Uterus (tissue), 3 donors: ENCODE measurements at regions not wholly inside any gene's neighbourhood (a gene's known extent, or its start where the extent isn't known, plus 50 kb on each side); places are given as distances from the start of the nearest gene placed in this dataset.
A peak's percentile ranks its signal among the peaks of the same experiment; 100 is the strongest.
"Not testable (repeated sequence)": the region's sequence is repeated elsewhere in the genome, so short reads cannot be mapped to it uniquely, and the experiment has no call there.

Experiments
- DNase-seq, 2 donors: peaks; one replicate each; pipeline ENCODE4 v3.0.0-alpha.2; 2019 to 2020
- H3K27ac ChIP-seq, 2 donors: fragments of 200-600 bp; sonication (generic); 1 replicate in 1 of 2; 2 replicates in 1 of 2; pipeline ENCODE4 v1.5.1; 2016 to 2018
- H3K27me3 ChIP-seq, 2 donors: fragments of 200-600 bp; sonication (generic); one replicate each; pipeline ENCODE4 v1.5.1; 2018 to 2019; ENCODE audit warnings: control low read depth in 1 of 2
- H3K36me3 ChIP-seq, 2 donors: fragments of 200-600 bp; sonication (generic); one replicate each; pipeline ENCODE4 v1.5.1; 2019; ENCODE audit warnings: control low read depth in 1 of 2
- H3K4me1 ChIP-seq, 2 donors: fragments of 200-600 bp; sonication (generic); one replicate each; pipeline ENCODE4 v1.5.1; 2018 to 2019; ENCODE audit warnings: control low read depth in 1 of 2
- H3K4me3 ChIP-seq, 2 donors: fragments of 200-600 bp; sonication (generic); 1 replicate in 1 of 2; 2 replicates in 1 of 2; pipeline ENCODE4 v1.5.1; 2018 to 2019; ENCODE audit warnings: mild to moderate bottlenecking in 1 of 2
- H3K9me3 ChIP-seq, 2 donors: fragments of 200-600 bp; sonication (generic); one replicate each; pipeline ENCODE4 v1.5.1; 2019; ENCODE audit warnings: control low read depth in 1 of 2
- CTCF ChIP-seq, 4 experiments: fragments of 200-600 bp in 2 of 4; fragments of 450-650 bp in 2 of 4; sonication (generic) in 2 of 4; IDR thresholded peaks; one replicate each; pipeline ENCODE4 v1.5.1; 2016 to 2019; ENCODE audit warnings: antibody characterized with exemption in 4 of 4, mild to moderate bottlenecking in 2 of 4, moderate library complexity in 1 of 4
- POLR2A ChIP-seq, 2 donors: fragments of 450-650 bp; IDR thresholded peaks; one replicate each; pipeline ENCODE4 v1.6.1; 2016; ENCODE audit warnings: antibody characterized with exemption in 2 of 2, mild to moderate bottlenecking in 1 of 2, moderate library complexity in 1 of 2
- intact Hi-C: fragments of 100-400 bp; cut with DNase I; formaldehyde crosslinking; loops from one replicate; pipeline ENCODE4 v1.15.1; 2023; ENCODE audit warnings: low total_unique reads
- donor health status: DM: yes; HTN: yes; CAD: no.

DNA sequence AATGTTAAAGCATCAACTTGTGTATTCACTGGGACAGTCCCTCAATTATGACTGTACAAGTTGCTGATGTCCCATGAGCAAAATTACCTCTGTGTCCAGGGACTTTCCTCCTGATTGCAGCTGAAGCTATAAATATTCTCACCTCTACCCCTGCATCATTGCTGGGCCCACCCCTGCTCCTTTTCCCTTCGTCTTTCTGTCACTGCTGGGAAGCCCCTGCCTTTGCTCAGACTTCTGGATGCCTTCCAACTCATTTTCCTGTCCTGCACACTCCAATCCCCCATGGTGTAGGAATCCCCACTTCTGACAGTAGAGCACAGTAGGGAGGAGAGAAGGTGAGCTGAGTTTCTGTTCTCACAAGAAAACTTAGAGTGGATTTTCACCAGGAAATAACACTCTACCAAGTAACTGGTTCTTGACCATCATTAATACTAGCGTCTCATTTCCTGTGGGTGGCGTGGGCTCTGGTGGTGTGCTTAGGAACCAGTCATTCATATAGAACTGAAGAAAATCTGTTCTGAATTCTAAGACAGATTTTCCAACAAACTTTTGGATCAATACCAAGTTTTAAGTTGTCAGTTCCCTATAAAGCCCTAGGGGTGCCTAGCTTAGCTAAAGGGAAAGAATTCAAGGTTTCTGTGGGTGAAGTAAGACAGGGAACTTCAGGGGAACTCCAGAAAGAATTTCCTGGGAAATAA lies 136.2 kb upstream of the MED14 start:
- no peak overlapping the region for H3K27ac ChIP-seq
- H3K4me1 ChIP-seq: no peaks in the 10 kb centered on the region
- TF ChIP-seq POLR2A (IDR thresholded peaks at IDR 0.05): no peak
- no peak for TF ChIP-seq CTCF (IDR thresholded peaks at IDR 0.05)
- H3K4me3 ChIP-seq: no peak overlapping the region
- intact Hi-C loops: no loop called here
- no peaks in the 10 kb centered on the region for H3K27me3 ChIP-seq
- no peaks in the 10 kb centered on the region for H3K36me3 ChIP-seq
- H3K9me3 ChIP-seq: no peaks in the 10 kb centered on the region
- no peak for DNase-seq

GRCh38 chrX:40872351-40872750 lies 137.0 kb upstream of the MED14 start:
- Histone ChIP-seq H3K36me3 (no peaks in the 10 kb centered on the region), H3K27ac (no peak overlapping the region), H3K9me3 (no peaks in the 10 kb centered on the region), H3K4me3 (no peak overlapping the region), H3K4me1 (no peaks in the 10 kb centered on the region), H3K27me3 (no peaks in the 10 kb centered on the region)
- no peak for DNase-seq
- no peak for TF ChIP-seq POLR2A (IDR thresholded peaks at IDR 0.05)
- no peak for TF ChIP-seq CTCF (IDR thresholded peaks at IDR 0.05)
- intact Hi-C loops: no loop called here

GRCh38 chrX:40875476-40875875 lies 140.1 kb upstream of the MED14 start:
- intact Hi-C loops: no loop called here
- no peaks in the 10 kb centered on the region for H3K9me3 ChIP-seq
- TF ChIP-seq POLR2A (IDR thresholded peaks at IDR 0.05) (no peak), CTCF (IDR thresholded peaks at IDR 0.05) (no peak)
- H3K36me3 ChIP-seq: no peaks in the 10 kb centered on the region
- H3K27me3 ChIP-seq: no peaks in the 10 kb centered on the region
- H3K4me3 ChIP-seq: no peak overlapping the region
- no peak overlapping the region for H3K27ac ChIP-seq
- DNase-seq: no peak
- no peaks in the 10 kb centered on the region for H3K4me1 ChIP-seq

DNA sequence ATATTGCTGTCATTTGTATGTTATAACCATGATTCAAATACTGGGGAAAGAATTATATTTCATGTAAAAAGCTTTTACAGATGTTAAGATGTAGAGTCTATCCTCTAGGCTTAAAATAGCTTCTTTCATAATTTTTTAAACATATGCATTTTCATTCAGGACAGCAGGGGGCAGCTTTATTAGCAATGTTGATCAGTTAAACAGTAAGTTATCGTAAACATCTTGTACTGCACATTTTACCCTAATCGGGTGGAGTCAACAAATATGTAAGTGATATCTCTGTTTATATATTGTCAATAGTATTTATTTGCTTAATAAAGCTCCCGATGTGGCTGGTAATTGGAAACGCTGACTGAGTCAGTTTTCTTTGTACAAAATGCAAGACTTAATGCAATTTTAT lies 142.5 kb upstream of the MED14 start:
- Histone ChIP-seq H3K27me3 (no peaks in the 10 kb centered on the region), H3K9me3 (no peaks in the 10 kb centered on the region), H3K36me3 (no peaks in the 10 kb centered on the region), H3K27ac (no peak overlapping the region), H3K4me3 (no peak overlapping the region), H3K4me1 (no peaks in the 10 kb centered on the region)
- intact Hi-C loops: no loop called here
- DNase-seq: no peak
- TF ChIP-seq CTCF (IDR thresholded peaks at IDR 0.05): peak; percentile 28 to 46 (median 44)
- no peak for TF ChIP-seq POLR2A (IDR thresholded peaks at IDR 0.05)

GRCh38 chrX:40878766-40879165 lies 143.4 kb upstream of the MED14 start:
- no peak for TF ChIP-seq POLR2A (IDR thresholded peaks at IDR 0.05)
- TF ChIP-seq CTCF (IDR thresholded peaks at IDR 0.05): no peak
- Histone ChIP-seq H3K4me1 (no peaks in the 10 kb centered on the region), H3K27ac (no peak overlapping the region), H3K4me3 (no peak overlapping the region), H3K36me3 (no peaks in the 10 kb centered on the region), H3K9me3 (no peaks in the 10 kb centered on the region), H3K27me3 (no peaks in the 10 kb centered on the region)
- DNase-seq: no peak
- intact Hi-C loops: no loop called here

GRCh38 chrX:40879172-40879571 lies 143.8 kb upstream of the MED14 start:
- H3K36me3 ChIP-seq, H3K27ac ChIP-seq, H3K27me3 ChIP-seq, H3K4me3 ChIP-seq, DNase-seq, intact Hi-C loops, H3K9me3 ChIP-seq, H3K4me1 ChIP-seq: not testable (repeated sequence)
